Heart right ventricle (tissue), 16 donors: ENCODE measurements at regions not wholly inside any gene's neighbourhood (a gene's known extent, or its start where the extent isn't known, plus 50 kb on each side); places are given as distances from the start of the nearest gene placed in this dataset.
"Not testable (repeated sequence)": the region's sequence is repeated elsewhere in the genome, so short reads cannot be mapped to it uniquely, and the experiment has no call there.

Source experiments
- ATAC-seq, 8 donors: fragments of 200-7000 bp; cut with Tn5 transposase; one replicate each; pipeline ENCODE4 v1.9.1; 2020; ENCODE audit warnings: mild to moderate bottlenecking in 8 of 8, moderate library complexity in 8 of 8, moderate number of reproducible peaks in 1 of 8
- DNase-seq, 2 donors: peaks; one replicate each; pipeline ENCODE4 v3.0.0-alpha.2; 2020
- H3K27ac ChIP-seq, 10 donors: fragments of 200-600 bp; sonication (generic) in 2 of 10; one replicate each; pipeline versions ENCODE4 v1.5.0 to v1.8.0; 2020 to 2022; ENCODE audit warnings: mild to moderate bottlenecking in 3 of 10
- H3K27me3 ChIP-seq, 7 donors: fragments of 200-600 bp; one replicate each; pipeline ENCODE4 v1.8.0; 2021 to 2022; ENCODE audit warnings: mild to moderate bottlenecking in 2 of 7
- H3K36me3 ChIP-seq, 9 donors: fragments of 200-600 bp; sonication (generic) in 1 of 9; one replicate each; pipeline versions ENCODE4 v1.5.0 to v1.8.0; 2020 to 2022; ENCODE audit warnings: mild to moderate bottlenecking in 2 of 9
- H3K4me1 ChIP-seq, 9 donors: fragments of 200-600 bp; sonication (generic) in 1 of 9; one replicate each; pipeline versions ENCODE4 v1.5.0 to v1.8.0; 2020 to 2022; ENCODE audit warnings: mild to moderate bottlenecking in 4 of 9
- H3K4me3 ChIP-seq, 10 donors: fragments of 200-600 bp; sonication (generic) in 2 of 10; one replicate each; pipeline versions ENCODE4 v1.5.0 to v1.8.0; 2020 to 2022; ENCODE audit warnings: mild to moderate bottlenecking in 7 of 10, moderate library complexity in 2 of 10
- H3K9me3 ChIP-seq, 11 donors: fragments of 200-600 bp in 10 of 11; sonication (generic) in 2 of 11; one replicate each; pipeline versions ENCODE4 v1.5.0 to v1.8.0; 2013 to 2022; ENCODE audit warnings: mild to moderate bottlenecking in 2 of 11, control low read depth in 1 of 11, moderate library complexity in 1 of 11
- WGBS, 2 donors: extraction: QIAGEN DNeasy Blood & Tissue Kit; methylation state at CpG; one replicate each; pipeline ENCODE4 v1.1.7; 2013; ENCODE audit warnings: inconsistent platforms in 1 of 2; 5-methylcytosine and 5-hydroxymethylcytosine counted together
- intact Hi-C, 10 donors: fragments of 100-400 bp; cut with DNase I; formaldehyde crosslinking; loops; one replicate each; pipeline versions ENCODE4 v1.11.1 to v1.14.2; 2022
- TF ChIP-seq, protein P1 (sequence below), 9 donors: fragments of 200-600 bp; sonication (generic) in 2 of 9; IDR thresholded peaks; one replicate each; pipeline versions ENCODE4 v1.5.0 to v1.8.0; 2021 to 2022; ENCODE audit warnings: antibody characterized with exemption in 9 of 9, mild to moderate bottlenecking in 5 of 9, moderate library complexity in 1 of 9
- donor health status: Arrhythmogenic right ventricular cardiomyopathy.
- donor health status: ischemic (EF 13 %, LVEDD 7.1; RV severe dilation, severe dysfunction).
- donor health status: healthy with polysubstance abuse.
- donor health status: DM: no; HTN: yes; CAD: no.
- donor health status: DM: no; HTN: no; CAD: no.
- donor health status: ischemic (EF 25% LVEDD 6.9; RV normal size, moderate dysfunction).
- donor health status: ischemic (EF 25% LVEDD 5.7; RV mildly dilated, moderate dysfunction).
- donor health status: healthy.
- donor health status: DM: yes; HTN: yes; CAD: no.
- donor health status: Ischemic cardiomyopathy.
- donor health status: ischemic (EF 35%, LVEDD 5.7; RV mildly dilated, moderate dysfunction).
- donor health status: nonischemic (EF 11% LVEDD 7.7; RV severe dilation, severe dysfunction).
- donor health status: DM: yes; HTN: yes; CAD: no.
- donor health status: PGD.
- donor health status: ischemic (EF 29% LVEDD 5.4; RV normal size, mild dysfunction).
- donor health status: nonischemic (EF 23%, LVEDD 6.1; RV moderate dilation, normal function).

DNA sequence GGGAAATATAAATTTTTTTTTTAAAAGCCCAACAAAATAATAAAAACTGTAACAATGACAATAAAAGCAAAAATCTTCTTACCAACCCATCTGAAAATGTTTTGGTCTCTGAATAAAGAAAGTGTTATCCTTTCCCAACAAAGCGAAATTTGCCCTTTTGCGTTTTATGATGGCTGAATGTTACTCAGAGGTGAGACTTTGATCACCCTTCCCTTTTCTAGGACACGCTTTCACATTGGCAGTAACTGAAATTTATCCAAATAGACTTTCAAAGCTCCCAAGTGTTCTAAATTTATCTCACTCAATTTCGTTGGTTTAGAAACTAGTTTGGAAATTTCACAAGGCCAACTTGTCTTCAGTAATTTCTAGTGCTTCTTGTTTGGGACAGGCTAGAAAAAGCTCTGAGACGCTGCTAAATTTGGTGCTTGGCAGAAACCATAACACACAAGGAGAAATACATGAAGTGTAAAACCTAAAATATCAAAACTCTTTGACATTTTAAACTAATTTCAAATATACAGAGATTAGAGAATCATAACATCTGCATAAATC, 354.5 kb upstream of the CITED2 start:
- H3K4me3 ChIP-seq, result no peak overlapping the region
- no peaks in the 10 kb centered on the region for H3K27me3 ChIP-seq
- intact Hi-C loops, result no loop called here
- WGBS, 2 donors, result 59 to 68% methylated on average over 5 of the region's 5 CpGs
- no peak overlapping the region for H3K27ac ChIP-seq
- H3K9me3 ChIP-seq, result peaks cover 0 to 3% (median 0%) of the 10 kb centered on the region in 11 donors
- ATAC-seq, result no peak
- H3K36me3 ChIP-seq, result no peaks in the 10 kb centered on the region
- peaks cover 0 to 7% (median 0%) of the 10 kb centered on the region in 9 donors for H3K4me1 ChIP-seq
- no peak for DNase-seq
- TF ChIP-seq, protein P1, sequence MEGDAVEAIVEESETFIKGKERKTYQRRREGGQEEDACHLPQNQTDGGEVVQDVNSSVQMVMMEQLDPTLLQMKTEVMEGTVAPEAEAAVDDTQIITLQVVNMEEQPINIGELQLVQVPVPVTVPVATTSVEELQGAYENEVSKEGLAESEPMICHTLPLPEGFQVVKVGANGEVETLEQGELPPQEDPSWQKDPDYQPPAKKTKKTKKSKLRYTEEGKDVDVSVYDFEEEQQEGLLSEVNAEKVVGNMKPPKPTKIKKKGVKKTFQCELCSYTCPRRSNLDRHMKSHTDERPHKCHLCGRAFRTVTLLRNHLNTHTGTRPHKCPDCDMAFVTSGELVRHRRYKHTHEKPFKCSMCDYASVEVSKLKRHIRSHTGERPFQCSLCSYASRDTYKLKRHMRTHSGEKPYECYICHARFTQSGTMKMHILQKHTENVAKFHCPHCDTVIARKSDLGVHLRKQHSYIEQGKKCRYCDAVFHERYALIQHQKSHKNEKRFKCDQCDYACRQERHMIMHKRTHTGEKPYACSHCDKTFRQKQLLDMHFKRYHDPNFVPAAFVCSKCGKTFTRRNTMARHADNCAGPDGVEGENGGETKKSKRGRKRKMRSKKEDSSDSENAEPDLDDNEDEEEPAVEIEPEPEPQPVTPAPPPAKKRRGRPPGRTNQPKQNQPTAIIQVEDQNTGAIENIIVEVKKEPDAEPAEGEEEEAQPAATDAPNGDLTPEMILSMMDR (IDR thresholded peaks at IDR 0.05), result no peak

DNA sequence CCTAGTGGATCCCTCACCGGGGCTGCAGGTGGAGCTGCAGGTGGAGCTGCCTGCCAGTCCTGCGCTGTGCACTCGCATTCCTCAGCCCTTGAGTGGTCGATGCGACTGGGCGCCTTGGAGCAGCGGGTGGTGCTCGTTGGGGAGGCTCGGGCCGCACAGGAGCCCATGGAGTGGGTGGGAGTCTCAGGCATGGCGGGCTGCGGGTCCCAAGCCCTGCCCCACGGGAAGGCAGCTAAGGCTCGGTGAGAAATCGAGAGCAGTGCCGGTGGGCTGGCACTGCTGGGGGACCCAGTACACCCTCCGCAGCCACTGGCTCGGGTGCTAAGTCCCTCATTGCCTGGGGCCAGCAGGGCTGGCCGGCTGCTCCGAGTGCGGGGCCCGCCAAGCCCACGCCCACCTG, 351.8 kb upstream of the CITED2 start:
- H3K4me1 ChIP-seq, H3K4me3 ChIP-seq, H3K27ac ChIP-seq, H3K36me3 ChIP-seq, ATAC-seq, DNase-seq, H3K9me3 ChIP-seq, H3K27me3 ChIP-seq, intact Hi-C loops: not testable (repeated sequence)
- WGBS, 2 donors, result 94 to 97% methylated on average over 11 to 23 of the region's 23 CpGs

DNA sequence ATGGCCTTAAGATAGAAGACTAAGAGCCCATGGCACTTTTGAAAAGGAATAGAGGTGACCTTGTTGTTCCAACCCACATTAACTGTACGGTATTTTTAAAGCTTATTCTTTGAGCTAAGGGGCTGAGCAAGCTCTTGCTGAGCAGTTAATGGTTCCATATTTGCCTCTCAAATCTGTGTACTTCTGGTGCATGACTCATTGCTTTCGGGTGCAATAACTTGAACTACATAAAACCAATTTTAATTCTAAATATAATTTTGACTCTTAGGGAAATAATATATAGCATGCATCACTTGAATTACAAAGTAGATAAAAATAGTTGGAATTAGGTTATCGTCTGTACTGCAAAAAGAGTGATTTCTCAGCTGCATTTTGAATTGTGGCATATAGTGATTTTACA, 348.1 kb upstream of the CITED2 start:
- WGBS, 2 donors, result 77 to 83% methylated on average over 3 of the region's 3 CpGs
- Histone ChIP-seq H3K36me3 (no peaks in the 10 kb centered on the region), H3K4me1 (peaks cover 0 to 5% (median 0%) of the 10 kb centered on the region in 9 donors), H3K4me3 (no peak overlapping the region), H3K27me3 (no peaks in the 10 kb centered on the region), H3K27ac (no peak overlapping the region), H3K9me3 (peaks cover 0 to 13% (median 0%) of the 10 kb centered on the region in 11 donors)
- DNase-seq, result no peak
- no peak for ATAC-seq
- TF ChIP-seq, protein P1 (IDR thresholded peaks at IDR 0.05), result no peak
- intact Hi-C loops, result no loop called here

DNA sequence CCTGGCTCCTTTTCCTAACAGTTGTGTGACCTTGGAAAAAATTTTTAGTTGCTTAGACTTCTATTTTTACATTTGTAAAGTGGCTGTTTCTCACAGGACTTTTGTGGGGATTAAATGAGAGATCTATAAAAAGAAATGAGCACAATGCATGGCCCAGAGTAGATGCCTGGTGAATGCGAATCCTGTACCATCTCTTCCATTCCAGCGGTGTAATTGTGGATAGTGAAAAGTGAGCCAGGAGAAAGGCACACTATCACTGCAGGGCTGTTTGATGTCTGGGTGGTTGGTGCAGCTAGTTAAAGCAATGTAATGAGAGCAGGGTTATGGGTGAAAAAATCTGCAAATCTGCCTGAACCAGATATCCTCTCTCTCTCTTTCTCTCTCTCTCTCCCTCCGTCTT, 347.5 kb upstream of the CITED2 start:
- 78 to 83% methylated on average over 3 of the region's 3 CpGs for WGBS, 2 donors
- H3K9me3 ChIP-seq, result peaks cover 0 to 13% (median 0%) of the 10 kb centered on the region in 11 donors
- ATAC-seq, result no peak
- H3K4me3 ChIP-seq, result no peak overlapping the region
- no peaks in the 10 kb centered on the region for H3K27me3 ChIP-seq
- peaks cover 0 to 5% (median 0%) of the 10 kb centered on the region in 9 donors for H3K4me1 ChIP-seq
- no peak for DNase-seq
- TF ChIP-seq, protein P1 (IDR thresholded peaks at IDR 0.05), result no peak
- H3K27ac ChIP-seq, result no peak overlapping the region
- H3K36me3 ChIP-seq, result no peaks in the 10 kb centered on the region
- intact Hi-C loops, result no loop called here

DNA sequence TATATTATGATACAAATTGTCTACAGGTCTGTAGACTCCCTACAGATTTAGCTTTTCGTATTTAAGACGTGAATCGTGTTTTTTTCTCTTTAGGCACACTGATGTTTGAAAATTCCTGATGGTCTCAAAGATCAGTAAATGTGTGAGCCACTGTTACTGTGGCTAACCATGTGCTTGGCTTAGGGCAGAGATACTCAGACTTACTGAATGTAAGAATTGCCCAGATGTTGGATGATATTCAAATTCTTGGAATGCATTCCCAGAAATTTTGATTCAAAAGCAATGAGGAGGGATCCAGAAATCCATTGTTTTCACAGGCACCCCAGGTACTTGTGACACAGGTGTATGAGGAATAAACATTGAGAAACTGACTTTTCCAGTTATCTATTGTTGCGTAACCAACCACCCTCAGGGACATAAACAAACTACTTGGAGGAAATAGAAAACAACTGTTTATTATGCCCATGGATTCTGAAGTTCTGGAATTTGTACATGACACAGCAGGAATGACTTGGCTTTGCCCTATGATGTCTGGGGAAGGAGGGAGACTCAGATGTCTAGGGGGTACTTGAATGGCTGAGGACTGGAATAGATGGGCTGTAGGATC, 339.6 kb upstream of the CITED2 start:
- H3K27me3 ChIP-seq, result no peaks in the 10 kb centered on the region
- TF ChIP-seq, protein P1 (IDR thresholded peaks at IDR 0.05), result no peak
- DNase-seq (no peak), ATAC-seq (no peak)
- intact Hi-C loops, result no loop called here
- H3K4me1 ChIP-seq, result peaks cover 0 to 13% (median 1%) of the 10 kb centered on the region in 9 donors
- H3K4me3 ChIP-seq, result no peak overlapping the region
- no peaks in the 10 kb centered on the region for H3K36me3 ChIP-seq
- 96% methylated on average over 4 of the region's 4 CpGs for WGBS, 2 donors
- no peak overlapping the region for H3K27ac ChIP-seq
- H3K9me3 ChIP-seq, result no peaks in the 10 kb centered on the region
